GM19023 (cell line): ENCODE measurements at regions not wholly inside any gene's neighbourhood (a gene's known extent, or its start where the extent isn't known, plus 50 kb on each side); places are given as distances from the start of the nearest gene placed in this dataset.

Source experiments
- ATAC-seq: cut with Tn5 transposase; IDR thresholded peaks from one replicate; pipeline ENCODE4 v1.9.1; 2021; ENCODE audit warnings: mild to moderate bottlenecking, moderate library complexity; ENCODE audit not compliant: unreplicated experiment

DNA sequence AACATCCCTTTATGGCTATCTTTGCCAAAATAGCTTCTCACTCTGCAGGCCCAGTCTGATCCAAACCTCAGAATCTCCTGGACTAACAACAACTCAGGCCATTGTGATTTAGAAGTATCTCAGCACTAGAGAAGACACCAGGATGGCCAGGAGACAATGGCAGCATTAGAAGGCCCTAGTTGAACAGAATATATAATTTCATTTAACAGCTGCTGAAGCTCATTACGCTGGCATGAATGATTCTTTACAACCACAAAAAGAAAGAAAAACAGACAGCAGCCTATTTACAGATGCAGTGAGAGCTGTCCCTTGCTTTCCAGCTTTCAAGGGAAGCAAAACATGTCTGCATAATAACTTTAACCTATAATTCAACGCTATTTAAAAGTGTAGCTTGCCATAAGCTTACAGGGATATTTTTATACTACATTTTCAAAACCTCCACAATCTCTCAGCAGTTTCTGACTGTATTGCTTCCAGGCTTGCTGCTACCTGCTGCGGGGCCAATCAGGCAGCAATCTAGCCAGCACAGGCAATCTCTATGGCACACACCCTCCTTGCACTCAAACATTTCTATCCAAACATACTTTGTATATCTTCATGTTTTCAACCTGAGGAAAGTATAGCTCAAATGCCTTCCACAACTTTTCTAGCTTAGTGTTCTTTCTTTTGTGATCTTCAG lies 107.3 kb downstream of the OGFRL1 start:
- ATAC-seq: no peak

DNA sequence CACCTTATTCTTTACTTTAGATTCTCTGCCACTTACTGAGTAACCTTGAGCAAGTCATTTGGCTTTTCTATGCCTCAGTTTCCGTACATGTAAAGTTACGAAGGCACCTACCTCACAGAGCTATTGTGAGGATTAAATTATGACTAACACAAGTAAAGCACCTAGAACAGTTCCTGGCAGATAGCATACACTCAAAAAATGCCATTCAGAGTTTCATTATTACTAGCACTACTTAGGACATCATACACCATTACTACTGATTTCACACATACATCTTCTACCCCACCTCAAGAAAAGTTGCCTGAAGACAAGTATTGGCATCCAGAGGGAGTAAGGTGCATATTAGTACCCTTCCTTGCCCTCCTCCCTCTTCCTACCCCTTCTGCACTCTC lies 107.8 kb downstream of the OGFRL1 start:
- ATAC-seq: peak; percentile 84

DNA sequence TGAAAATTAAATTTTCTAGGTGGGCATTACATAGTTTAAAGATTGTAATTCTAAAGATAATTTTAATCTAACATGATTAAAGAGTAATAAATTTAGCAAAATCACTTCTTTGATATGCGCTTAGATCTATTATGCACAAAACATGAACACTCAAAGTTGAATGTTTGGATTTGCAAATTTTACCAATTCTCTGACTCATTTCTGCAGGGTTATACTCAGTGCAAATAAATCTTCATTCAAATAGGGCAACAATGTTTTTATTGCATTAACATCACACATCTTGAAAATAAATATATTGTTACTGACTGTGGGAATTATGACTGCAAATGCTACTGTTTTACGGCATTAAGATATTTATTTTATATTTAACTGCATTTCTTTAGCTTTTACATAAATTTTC lies 110.7 kb downstream of the OGFRL1 start:
- no peak for ATAC-seq

DNA sequence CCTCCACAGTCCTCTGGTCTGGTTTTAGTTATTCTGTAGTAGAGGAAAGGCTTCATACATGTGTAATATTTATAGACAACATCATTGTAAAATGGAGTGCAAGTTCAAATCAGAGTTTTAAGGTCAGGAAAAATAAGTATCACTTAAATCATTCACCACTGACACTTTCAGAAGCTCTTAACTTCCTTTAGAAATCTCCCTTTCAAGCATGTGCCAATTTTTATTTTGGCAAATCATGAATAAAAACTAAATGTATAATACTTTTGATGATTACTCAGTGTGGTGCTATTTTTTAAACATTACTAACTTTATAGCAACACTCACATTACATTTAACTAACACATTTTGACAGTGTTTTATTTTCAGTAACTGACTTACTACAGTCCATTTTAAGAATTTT lies 112.2 kb downstream of the OGFRL1 start:
- no peak for ATAC-seq

DNA sequence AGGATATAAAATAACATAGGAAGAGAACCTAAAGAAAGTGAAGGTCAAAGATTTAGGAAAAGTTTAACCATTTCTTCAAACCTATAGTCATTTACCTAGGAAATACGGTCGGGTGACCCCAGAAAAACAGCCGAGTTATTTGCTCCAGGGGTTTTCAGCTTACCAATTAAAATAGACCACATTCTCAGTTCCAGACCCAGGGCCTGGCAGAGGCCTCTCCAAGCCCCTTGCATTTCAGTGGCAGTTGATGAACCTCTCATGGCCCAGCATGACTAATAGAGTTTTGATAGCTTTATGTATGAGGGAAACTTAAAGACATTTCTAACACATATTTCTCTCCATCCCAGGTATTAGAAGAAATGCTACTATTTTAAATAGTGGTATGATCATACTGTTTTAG lies 113.5 kb downstream of the OGFRL1 start:
- no peak for ATAC-seq

DNA sequence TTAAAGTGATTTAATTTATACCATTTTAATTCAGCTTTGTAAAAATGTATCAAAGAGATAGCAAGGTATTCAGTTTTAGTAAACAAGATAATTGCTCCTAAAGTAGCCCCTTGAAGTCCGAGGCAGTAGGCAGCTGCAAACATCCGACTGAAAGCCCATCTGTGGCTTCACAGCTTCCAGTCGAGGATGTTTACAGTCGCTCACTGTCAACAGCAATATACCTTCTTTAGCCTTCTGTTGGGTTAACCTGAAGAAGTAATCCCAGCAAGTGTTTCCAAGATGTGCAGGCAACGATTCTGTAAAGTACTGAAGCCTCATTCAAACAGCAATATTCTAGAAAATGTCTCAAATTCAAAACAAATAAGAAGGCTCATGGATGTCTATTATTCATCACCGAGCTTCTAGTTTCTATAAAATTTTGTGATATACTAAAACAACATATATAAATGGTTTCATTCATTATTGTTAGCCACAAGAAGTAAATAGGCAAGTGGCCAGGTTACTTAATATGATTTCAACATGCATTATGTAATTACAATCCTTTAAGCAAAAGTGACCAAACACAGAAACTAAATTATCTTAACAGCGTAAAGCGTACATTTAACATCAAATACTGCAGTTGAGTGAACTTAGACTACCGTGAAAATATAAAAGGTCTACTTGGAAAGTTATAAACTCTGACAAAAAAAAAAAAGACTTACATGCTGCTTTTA lies 115.0 kb downstream of the OGFRL1 start:
- ATAC-seq: no peak

DNA sequence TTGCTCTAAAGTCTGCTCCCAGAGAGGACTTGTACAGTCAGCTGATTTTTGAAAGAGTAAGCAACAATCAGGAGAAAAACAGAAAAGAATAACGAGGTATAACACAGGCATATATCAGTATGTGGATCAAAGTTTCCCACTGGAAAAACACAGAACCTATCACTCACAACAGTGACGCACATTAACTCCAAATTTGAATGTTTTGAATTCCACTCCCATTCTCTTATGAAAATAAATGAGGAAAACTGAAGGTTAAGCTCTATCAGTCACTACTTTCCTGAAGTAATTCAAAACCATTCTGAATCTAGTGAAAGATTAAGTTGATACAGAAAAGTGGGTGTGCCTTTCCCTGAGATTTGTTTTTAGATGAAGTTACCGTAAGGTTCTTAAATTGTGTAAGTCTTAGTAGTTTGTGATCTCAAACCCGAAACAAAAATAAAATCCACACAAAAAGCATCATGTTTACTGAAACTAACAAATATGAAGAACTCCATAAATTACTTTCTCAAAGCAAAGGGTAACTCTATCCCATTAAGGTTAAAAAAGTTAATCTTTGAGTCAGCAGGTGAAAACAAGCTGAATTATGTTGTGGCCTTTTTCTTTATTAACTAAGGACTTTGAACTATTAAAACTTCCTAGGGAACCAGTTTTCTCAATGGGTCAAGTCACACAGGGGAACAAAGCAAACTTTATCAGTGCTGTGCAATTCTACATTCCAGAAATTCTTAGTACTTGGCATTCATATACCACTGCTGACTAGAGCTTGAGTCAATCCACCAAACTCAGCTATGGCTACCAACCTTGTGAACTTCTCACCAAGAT lies 115.7 kb downstream of the OGFRL1 start:
- ATAC-seq: no peak

DNA sequence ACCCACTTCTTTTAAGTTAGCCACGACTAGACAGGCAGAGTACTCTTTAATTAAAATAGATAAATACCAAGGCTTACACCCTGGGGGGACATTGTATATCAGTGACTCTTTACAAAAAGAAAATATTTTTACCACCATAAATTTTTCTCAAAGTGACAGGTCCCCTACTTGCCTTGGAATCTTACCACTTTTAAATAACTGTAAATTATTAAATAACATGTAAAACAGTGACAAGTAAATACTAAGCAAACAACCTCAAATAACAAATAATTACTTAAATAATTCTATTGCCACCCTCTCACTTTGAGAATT lies 116.3 kb downstream of the OGFRL1 start:
- no peak for ATAC-seq

DNA sequence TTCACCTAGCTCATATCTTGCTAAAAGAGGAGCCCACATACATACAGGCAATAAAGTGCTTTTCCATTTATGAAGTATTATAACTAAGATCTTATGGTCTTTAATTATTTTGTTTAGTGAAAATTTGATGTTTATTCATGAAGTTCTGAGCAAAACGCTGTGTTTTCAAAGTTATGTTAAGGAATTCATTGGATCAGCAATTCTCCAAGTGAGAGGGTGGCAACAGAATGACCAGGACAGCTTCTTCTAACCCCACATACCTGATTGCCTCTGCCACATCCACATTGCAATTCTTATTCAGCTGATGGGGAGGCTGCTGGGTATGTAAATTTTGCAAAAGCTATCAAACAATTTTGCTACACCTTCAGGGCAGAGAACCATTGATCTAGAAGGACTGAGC lies 116.8 kb downstream of the OGFRL1 start:
- ATAC-seq: no peak

DNA sequence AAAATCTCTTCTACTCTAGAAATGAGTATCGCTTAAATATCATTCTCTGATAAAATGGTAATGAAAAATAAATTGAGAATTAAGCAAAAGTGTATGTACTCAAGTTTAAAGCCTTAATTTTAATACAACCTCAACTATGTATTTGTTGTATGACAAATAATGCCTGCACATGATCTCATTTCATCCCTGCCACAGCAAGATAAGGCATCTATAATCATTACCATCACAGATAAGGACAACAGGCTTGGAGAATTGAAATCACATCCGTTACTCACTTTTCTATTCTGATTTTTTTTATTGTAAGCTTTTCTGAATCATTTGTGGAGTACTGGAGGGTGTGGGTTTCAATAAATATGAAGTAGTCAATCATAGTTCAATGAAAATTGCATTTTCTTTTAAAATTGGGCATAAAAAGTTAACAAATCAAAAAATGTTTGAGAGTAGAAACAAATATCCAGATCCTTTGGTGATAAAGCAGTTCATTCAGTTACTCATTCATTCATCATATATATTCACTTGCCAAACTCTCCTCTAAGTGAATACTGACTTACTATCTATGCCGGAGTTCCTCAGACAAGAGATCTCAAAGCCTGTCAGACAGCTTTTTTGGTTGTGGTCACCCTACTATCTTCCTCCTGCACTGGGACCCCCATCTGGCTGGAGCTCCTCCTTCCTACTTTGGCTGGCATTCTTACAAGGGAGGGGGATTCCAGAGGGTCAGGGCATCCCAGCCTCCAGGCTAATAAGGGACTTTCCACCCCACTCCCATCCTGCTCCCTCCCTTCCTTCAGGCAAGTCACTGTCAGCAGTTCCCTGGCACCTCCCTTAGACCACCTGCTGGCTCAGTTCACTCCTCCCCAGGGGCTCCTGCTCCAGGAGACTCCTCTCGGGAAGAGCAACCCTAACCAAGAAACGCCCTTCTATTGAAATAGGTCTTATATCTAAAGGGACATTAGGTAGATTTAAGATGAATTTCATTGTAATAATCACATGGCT lies 118.6 kb downstream of the OGFRL1 start:
- no peak for ATAC-seq

DNA sequence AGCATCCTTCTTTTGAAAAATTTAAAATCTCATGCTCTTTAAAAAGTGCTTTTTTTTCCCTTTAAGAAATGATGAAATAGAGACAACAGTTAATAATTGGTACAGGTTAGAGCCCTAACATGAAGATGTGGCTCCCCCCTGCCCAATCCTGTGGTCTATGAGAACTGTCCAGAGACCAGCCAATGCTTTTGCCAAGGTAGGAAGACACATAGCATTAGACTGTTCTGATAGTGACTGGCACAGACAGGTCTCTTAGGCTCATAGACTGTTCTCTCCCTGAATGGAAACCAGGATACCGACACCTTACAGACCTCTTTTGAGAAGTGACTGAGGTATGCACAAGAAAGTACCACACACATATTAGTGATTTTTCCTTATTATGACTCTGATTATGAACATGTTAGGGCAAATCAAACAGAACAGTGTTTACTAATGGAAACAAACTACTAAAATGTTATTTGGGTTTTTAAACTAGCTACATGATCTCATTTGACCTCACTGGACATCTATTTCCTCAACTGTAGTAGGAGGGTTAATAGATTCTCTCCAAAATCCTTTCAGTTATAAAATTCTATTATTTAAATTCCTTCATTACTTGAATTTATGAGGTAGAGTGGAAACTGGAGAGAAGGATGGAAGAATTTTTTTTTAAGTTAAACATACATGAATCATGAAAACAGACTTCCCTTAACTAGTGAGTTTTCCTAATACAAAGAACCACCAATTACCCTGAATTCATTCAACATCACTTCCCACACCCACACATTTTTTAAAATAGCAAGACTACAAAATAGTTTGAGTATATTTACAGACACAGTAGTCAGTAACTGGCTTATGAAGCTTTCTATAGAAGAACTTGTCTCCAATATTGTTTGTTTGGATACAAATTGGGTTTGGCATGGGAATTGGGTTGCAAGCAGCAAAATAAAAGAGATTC lies 120.4 kb downstream of the OGFRL1 start:
- ATAC-seq: no peak

DNA sequence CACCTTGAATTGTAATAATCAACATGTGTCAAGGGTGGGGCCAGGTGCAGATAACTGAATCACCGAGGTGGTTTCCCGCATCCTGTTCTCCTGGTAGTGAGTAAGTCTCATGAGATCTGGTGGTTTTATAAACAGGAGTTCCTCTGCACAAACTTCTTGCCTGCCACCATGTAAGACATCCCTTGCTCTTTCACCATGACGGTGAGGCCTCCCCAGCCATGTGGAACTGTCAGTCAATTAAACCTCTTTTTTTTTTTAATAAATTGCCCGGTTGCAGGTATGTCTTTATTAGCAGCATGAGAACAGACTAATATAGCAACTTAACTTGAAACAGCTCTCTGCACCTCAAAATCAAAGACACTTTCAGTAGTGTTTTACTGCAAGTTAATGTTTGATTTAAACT lies 121.6 kb downstream of the OGFRL1 start:
- ATAC-seq: no peak

DNA sequence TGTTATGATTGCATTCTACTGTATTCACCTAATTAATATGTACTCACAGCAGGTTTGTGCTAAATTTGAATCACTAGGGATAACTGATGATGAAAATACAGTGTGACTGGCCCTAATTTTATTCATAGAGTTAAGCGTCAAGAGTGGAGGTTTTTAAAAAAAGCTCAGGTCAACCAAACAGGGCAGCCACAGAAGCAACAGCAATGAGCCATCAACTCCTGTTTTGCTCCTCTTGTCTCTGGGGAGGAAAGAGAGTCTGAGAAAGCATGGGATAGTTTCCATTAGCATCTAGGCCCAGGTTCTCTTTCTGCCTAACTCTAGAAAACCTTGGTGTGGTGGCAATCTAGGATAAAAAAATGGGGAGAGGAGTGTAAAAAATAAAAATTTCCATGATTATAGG lies 122.1 kb downstream of the OGFRL1 start:
- ATAC-seq: no peak

DNA sequence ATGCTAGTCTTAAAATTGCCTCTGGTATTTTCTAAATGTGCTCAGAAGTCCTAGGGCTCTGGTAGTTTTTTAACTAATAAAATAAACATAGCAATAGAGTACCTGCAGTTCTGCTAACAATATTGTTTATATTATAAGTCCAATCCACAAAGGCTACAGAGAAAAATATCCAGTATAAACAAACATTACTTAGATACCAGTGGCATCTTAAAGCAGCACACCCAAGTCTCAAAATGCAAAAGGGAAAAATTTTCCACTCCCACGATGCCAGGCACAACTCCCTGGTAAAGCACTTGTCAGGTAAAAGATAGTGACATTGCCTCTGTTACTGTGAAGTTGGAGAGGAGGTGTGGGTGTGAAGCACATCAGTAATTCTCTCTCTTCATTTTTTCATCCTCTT lies 123.3 kb downstream of the OGFRL1 start:
- no peak for ATAC-seq

DNA sequence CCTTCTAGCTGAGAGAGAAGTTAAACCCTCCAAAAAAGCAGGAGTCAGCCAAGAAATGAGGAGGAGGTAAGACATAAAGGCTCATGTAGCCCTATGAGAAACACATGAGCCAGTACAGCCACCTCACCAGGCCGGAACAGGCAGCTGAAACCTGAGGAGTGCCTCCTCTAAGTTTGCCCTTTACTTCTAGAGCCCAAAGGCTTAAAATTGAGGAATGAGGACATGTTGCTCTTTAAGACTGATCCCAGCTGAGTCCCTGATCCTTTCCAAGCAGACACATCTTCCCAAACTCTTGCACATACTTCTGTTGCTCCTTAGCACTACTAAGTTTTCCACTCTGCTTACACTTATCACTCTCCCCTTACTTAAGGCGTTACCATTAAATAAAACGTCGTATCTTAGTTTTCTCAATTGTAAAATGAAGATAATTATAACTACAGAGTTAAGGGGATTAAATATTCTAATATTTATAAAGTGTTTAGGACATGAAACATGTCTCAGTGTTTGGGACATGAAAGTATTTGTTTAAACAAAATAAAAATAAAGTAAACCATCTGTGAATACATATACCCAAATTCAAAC lies 124.0 kb downstream of the OGFRL1 start:
- no peak for ATAC-seq

DNA sequence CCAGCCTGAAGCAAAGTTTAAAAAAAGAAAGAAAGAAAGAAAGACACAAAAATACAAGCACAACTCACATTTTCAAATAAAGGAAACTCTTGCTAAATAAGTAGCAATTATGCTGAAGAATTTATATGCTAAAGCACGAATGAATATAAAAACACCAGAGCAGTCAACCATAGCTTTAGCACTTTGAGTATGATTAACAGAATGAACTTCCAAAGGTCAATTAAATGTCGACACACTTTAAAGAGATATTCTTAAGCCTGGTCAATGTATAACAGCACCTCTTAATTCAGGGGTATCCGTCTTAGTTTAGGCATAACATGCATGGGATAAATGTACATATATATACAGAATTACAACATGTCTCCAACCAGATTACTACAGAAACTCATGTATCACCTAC lies 125.9 kb downstream of the OGFRL1 start:
- no peak for ATAC-seq

DNA sequence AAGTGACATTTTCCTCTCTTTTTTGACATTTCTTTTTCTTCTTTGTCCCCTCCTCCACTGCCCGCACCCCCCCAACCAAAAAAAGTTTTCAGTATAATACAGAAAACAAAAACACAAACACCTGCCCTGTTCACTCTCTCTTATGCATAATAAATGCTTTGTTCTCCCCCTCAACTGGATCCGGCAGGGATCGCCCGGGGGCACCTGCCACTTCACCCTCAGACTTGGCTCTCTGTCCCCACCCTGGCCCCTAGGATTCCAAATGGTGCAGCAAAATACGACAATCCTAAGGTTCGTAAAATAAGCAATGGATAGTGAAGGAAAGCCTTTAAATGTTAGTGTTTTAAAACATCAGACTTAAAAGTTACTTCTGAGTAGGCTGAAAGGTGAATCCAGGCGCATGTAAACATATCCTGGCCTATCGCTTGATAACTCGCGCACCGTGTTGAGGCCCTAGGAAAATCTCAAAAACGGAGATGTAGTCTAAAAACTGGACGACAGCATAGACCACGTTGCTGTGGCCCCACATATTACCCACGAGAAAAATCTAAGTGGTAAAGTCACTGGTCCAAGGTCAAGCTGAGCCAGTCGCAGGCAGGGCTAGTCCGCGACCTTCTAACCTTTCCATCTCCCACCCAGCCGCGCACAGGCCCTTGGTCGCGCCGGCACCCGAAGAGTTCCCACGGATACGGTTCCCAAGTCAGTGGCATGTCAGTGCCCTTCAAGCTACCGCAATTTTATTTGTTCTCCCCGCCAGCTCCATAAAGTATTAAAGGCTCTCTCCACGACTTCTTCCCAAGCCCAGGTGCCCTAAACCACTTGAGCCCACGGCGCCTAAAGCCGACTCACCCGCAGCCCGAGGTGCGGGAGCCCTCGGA lies 130.8 kb downstream of the OGFRL1 start:
- no peak for ATAC-seq

DNA sequence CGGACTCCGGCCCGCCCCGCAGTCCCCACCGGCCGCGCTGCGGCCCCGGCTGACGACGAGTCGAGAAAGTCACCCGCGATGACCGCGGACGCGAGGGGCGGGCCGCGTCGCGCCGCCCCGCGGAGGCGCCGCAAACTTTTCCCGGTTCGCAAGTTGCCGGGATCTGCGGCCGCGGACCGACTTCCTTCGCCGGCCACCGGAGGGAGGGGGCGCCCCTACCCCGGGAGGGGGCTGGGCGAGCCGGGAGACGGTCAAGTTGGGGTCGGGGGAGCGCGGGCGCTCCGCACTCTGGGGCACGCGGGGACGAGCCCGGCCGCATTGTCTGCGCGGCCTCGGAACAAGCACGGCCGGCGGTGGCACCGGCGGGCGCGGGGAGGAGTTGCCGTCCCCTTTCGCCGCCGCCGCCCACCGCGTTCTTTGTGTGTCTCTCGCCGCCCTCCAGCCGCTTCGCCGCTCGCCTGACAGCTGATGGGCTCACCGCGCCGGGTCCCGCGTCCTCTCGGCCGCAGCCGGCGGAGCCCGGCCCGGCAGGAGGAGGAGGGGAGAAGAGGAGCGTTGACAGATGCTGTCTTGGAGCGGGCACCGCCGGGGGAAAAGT lies 131.6 kb downstream of the OGFRL1 start:
- peak; percentile 44 for ATAC-seq
